ENCODE measurements at regions not wholly inside any gene's neighbourhood (a gene's known extent, or its start where the extent isn't known, plus 50 kb on each side); places are given as distances from the start of the nearest gene placed in this dataset.

- no peak for TF ChIP-seq CTCF (IDR thresholded peaks at IDR 0.05)
- H3K36me3 ChIP-seq (ENCODE audit: control insufficient read depth, insufficient read depth, low read length) = no peaks in the 10 kb centered on the region
Measured at GRCh38 chr2:65678779-65679391, 246.5 kb upstream of the SPRED2 start.

GRCh38 chr2:65675350-65675749 lies 243.0 kb upstream of the SPRED2 start:
- Histone ChIP-seq H3K9me3 (ENCODE audit: control insufficient read depth, low read length) (no peaks in the 10 kb centered on the region), H3K4me1 (no peaks in the 10 kb centered on the region), H2AFZ (no peak overlapping the region), H3K79me2 (no peaks in the 10 kb centered on the region), H3K4me2 (ENCODE audit: low read length) (no peak overlapping the region), H3K36me3 (ENCODE audit: control insufficient read depth, insufficient read depth, low read length) (no peaks in the 10 kb centered on the region), H3K9ac (no peak overlapping the region), H3K27ac (no peak overlapping the region), H3K27me3 (ENCODE audit: control insufficient read depth, insufficient read depth, low read length) (no peaks in the 10 kb centered on the region), H3K4me3 (ENCODE audit: low read depth, low read length) (no peak overlapping the region)
- no peak for TF ChIP-seq CTCF (IDR thresholded peaks at IDR 0.05)

More at GRCh38 chr2:65678779-65679391, 246.5 kb upstream of the SPRED2 start:
- Histone ChIP-seq H3K9ac (no peak overlapping the region), H3K27me3 (ENCODE audit: control insufficient read depth, insufficient read depth, low read length) (no peaks in the 10 kb centered on the region), H2AFZ (no peak overlapping the region), H3K4me1 (no peaks in the 10 kb centered on the region), H3K4me3 (ENCODE audit: low read depth, low read length) (no peak overlapping the region), H3K79me2 (no peaks in the 10 kb centered on the region), H3K27ac (no peak overlapping the region), H3K4me2 (ENCODE audit: low read length) (no peak overlapping the region), H3K9me3 (ENCODE audit: control insufficient read depth, low read length) (no peaks in the 10 kb centered on the region)

GRCh38 chr2:65671670-65672242 lies 239.4 kb upstream of the SPRED2 start:
- no peak overlapping the region for H3K4me3 ChIP-seq (ENCODE audit: low read depth, low read length)
- H3K9me3 ChIP-seq (ENCODE audit: control insufficient read depth, low read length) = no peaks in the 10 kb centered on the region
- no peak overlapping the region for H3K27ac ChIP-seq
- no peak for TF ChIP-seq CTCF (IDR thresholded peaks at IDR 0.05)
- no peak overlapping the region for H3K4me2 ChIP-seq (ENCODE audit: low read length)
- H2AFZ ChIP-seq = no peak overlapping the region
- H3K4me1 ChIP-seq = no peaks in the 10 kb centered on the region
- H3K9ac ChIP-seq = no peak overlapping the region
- H3K36me3 ChIP-seq (ENCODE audit: control insufficient read depth, insufficient read depth, low read length) = no peaks in the 10 kb centered on the region
- H3K27me3 ChIP-seq (ENCODE audit: control insufficient read depth, insufficient read depth, low read length) = no peaks in the 10 kb centered on the region
- no peaks in the 10 kb centered on the region for H3K79me2 ChIP-seq

- Histone ChIP-seq H3K9me3 (ENCODE audit: control insufficient read depth, low read length) (no peaks in the 10 kb centered on the region), H2AFZ (no peak overlapping the region), H3K4me1 (no peaks in the 10 kb centered on the region), H3K4me2 (ENCODE audit: low read length) (no peak overlapping the region), H3K27ac (no peak overlapping the region), H3K4me3 (ENCODE audit: low read depth, low read length) (no peak overlapping the region), H3K79me2 (no peaks in the 10 kb centered on the region), H3K27me3 (ENCODE audit: control insufficient read depth, insufficient read depth, low read length) (no peaks in the 10 kb centered on the region), H3K36me3 (ENCODE audit: control insufficient read depth, insufficient read depth, low read length) (no peaks in the 10 kb centered on the region), H3K9ac (no peak overlapping the region)
- TF ChIP-seq CTCF (IDR thresholded peaks at IDR 0.05) = no peak
Measured at GRCh38 chr2:65669574-65669973, 237.2 kb upstream of the SPRED2 start.

GRCh38 chr2:65668744-65669143 lies 236.3 kb upstream of the SPRED2 start:
- Histone ChIP-seq H2AFZ (no peak overlapping the region), H3K9me3 (ENCODE audit: control insufficient read depth, low read length) (no peaks in the 10 kb centered on the region), H3K4me2 (ENCODE audit: low read length) (no peak overlapping the region), H3K36me3 (ENCODE audit: control insufficient read depth, insufficient read depth, low read length) (no peaks in the 10 kb centered on the region), H3K27me3 (ENCODE audit: control insufficient read depth, insufficient read depth, low read length) (peaks cover under 1% of the 10 kb centered on the region), H3K27ac (no peak overlapping the region), H3K4me3 (ENCODE audit: low read depth, low read length) (no peak overlapping the region), H3K9ac (no peak overlapping the region), H3K79me2 (no peaks in the 10 kb centered on the region), H3K4me1 (no peaks in the 10 kb centered on the region)
- TF ChIP-seq CTCF (IDR thresholded peaks at IDR 0.05) = no peak
